ENCODE measurements at regions not wholly inside any gene's neighbourhood (a gene's known extent, or its start where the extent isn't known, plus 50 kb on each side); places are given as distances from the start of the nearest gene placed in this dataset.
"Not testable (repeated sequence)": the region's sequence is repeated elsewhere in the genome, so short reads cannot be mapped to it uniquely, and the experiment has no call there.

DNA sequence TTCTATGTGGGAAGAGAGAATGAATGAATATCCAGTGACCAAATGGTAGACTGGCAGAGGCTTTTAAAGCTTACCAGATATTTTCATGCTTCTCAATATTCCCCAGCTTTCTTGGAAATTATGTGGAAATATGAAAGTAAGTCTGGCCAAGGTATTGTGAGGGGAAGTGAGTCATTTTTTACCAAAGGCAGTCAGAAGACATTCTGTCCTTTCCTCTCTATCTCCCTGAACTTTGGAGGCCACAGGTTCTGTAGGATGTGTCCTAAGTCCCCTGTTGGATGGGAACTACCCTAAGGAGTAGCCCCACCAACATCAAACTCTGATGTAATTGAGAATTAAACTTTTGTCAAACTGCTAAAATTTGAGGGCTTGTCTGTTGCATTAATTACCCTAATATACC is 593.8 kb upstream of the NRSN1 start:
- H3K4me3 ChIP-seq (ENCODE audit: low read depth, low read length), result no peak overlapping the region
- peak; percentile 21 for DNase-seq (ENCODE audit: low read depth)

DNA sequence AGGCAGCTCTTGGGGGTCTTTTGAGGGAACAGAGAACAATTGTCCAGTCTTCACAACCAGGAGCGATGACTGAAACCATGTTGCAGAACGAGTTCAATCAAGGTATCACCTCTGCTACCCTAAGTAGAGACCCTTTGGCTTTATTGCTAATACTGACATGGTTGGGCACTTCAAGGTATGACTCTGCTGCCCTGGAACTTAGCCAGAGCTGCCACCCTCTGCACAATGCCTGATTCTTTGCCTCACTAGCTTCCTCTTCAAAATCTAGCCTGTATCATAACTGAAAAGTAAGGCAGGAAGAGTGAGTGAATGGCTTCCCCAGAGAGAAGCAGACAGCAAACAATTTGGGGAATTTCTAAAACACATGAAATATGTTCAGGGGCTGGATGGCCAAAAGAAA is 592.7 kb upstream of the NRSN1 start:
- DNase-seq (ENCODE audit: low read depth), result no peak
- H3K4me3 ChIP-seq (ENCODE audit: low read depth, low read length), result no peak overlapping the region

GRCh38 chr6:23533944-23534343 is 592.1 kb upstream of the NRSN1 start:
- H3K4me3 ChIP-seq (ENCODE audit: low read depth, low read length), result no peak overlapping the region
- DNase-seq (ENCODE audit: low read depth), result peak; percentile 32

DNA sequence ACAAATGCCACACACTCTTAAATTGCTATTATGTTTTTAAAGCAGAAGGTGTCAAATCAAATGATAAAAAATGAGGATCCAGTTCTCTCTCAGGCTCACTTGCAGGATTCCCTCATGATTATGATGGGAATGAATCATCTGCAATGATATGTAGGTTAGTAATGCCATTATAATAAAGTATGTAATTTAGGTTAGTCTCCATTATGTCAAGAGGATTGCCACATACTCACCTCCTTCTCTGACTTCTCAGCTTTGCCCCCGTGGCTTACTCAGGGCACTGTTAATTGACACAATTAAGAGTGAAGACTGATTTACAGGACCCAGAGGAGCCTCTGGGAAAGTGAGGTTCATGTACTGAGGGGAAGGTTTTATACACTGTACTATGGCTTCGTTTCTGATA is 591.7 kb upstream of the NRSN1 start:
- DNase-seq (ENCODE audit: low read depth), result peak; percentile 47
- H3K4me3 ChIP-seq (ENCODE audit: low read depth, low read length), result no peak overlapping the region

GRCh38 chr6:23535101-23535500 is 590.9 kb upstream of the NRSN1 start:
- DNase-seq (ENCODE audit: low read depth), result peak; percentile 4
- H3K4me3 ChIP-seq (ENCODE audit: low read depth, low read length), result no peak overlapping the region

GRCh38 chr6:23537828-23538227 is 588.2 kb upstream of the NRSN1 start:
- DNase-seq (ENCODE audit: low read depth), result no peak
- no peak overlapping the region for H3K4me3 ChIP-seq (ENCODE audit: low read depth, low read length)

GRCh38 chr6:23547851-23548250 is 578.2 kb upstream of the NRSN1 start:
- no peak for DNase-seq (ENCODE audit: low read depth)
- no peak overlapping the region for H3K4me3 ChIP-seq (ENCODE audit: low read depth, low read length)

DNA sequence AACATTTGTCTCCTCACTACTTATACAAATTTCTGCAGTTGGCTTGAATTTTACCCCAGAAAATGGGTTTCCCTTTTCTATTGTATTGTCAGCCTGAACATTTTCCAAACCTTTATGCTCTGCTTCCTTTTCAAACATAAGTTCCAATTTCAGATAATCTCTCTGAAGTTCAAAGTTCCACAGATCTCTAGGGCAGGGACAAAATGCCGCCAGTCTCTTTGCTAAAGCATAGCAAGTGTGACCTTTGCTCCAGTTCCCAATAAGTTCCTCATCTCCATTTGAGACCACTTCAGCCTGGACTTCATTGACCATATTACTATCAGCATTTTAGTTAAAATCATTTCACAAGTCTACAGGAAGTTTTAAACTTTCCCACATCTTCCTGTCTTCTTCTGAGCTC is 571.1 kb upstream of the NRSN1 start:
- not testable (repeated sequence) for H3K4me3 ChIP-seq (ENCODE audit: low read depth, low read length); DNase-seq (ENCODE audit: low read depth)

DNA sequence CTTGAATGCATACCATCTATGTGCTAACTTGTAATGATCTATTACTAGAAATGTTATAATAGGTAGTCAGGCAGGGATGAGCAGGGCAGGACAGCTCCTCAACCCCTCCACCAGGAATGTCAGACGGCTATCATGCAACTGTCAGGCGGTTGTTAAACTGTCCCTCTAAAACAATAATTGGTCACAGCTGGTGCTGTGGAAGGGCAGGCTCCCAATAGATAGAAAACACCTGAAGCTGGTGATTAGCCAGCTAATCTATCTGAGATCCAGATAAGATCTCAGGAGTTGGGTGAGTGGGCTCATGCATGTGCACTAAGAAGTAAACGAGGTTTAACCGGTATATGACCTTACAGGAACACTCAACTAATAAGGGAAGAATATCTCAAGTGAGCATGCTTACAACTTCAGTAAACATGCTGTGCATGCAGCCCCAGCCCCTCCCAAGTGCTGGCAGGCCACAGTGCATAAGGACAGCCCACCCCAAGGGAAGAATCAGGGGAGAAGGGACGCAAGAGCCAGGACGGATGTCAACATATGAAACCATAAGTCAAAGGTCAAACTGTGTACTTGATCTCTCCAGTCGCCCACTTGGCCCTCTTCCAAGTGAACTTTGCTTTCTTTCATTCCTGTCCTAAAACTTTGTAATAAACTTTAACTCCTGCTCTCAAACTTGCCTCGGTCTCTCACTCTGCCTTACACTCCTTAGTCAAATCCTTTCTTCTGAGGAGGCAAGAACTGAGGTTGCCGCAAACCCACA is 566.2 kb upstream of the NRSN1 start:
- DNase-seq (ENCODE audit: low read depth), result no peak
- no peak overlapping the region for H3K4me3 ChIP-seq (ENCODE audit: low read depth, low read length)

DNA sequence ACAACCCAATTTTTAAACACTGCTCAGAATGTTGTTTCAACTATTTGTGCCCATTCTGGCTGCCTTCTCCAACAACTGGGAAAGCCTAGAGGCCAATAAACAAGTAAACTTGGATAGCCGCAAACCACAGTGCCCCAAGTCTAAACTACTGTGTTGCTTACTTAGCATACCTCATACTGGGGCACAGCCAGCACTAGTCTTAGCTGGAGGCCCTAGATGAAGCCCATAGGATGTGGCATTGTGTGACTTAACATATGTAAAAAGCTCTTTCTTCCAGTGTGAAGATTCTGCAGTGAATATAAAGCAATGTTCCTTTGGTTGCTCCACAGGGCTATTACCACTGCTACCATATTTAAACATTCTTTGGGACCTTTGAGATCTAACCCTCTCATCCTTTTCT is 564.3 kb upstream of the NRSN1 start:
- no peak for DNase-seq (ENCODE audit: low read depth)
- H3K4me3 ChIP-seq (ENCODE audit: low read depth, low read length), result no peak overlapping the region

DNA sequence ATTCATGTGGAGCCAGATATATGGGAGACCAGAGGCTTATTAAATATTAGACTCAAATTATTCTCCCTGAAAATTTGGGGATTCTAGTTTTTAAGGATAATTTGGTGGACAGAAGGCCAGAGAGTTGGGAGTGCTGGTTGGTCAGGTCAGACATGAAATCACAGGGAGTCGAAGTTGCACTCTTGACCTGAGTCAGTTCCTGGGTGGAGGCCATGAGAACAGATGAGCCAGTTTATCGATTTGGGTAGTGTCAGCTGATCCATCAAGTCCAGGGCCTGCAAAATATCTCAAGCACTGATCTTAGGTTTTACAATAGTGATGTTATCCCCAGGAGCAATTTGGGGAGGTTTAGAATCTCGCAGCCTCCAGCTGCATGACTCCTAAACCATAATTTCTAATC is 563.5 kb upstream of the NRSN1 start:
- no peak overlapping the region for H3K4me3 ChIP-seq (ENCODE audit: low read depth, low read length)
- no peak for DNase-seq (ENCODE audit: low read depth)

DNA sequence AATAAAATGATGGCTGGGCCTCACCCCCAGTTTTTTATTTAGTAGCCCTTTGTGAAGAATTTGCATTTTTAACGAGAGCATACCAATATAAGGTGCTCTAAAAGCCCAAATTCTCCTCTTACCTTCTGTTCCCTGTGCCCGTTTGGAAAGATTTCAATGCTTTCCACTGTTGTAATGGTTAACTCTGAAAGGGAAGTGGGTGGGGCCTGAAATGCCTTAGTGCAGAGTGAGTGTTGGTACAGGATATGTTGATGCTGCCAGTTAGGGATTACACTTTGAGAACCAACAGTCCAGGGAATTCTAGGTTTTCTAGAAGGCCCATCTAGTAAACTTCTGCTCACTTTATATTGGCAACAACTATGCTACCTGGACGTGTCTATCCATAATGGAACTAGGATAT is 562.7 kb upstream of the NRSN1 start:
- no peak overlapping the region for H3K4me3 ChIP-seq (ENCODE audit: low read depth, low read length)
- no peak for DNase-seq (ENCODE audit: low read depth)

GRCh38 chr6:23566418-23566817 is 559.6 kb upstream of the NRSN1 start:
- DNase-seq (ENCODE audit: low read depth), result no peak
- H3K4me3 ChIP-seq (ENCODE audit: low read depth, low read length), result no peak overlapping the region

DNA sequence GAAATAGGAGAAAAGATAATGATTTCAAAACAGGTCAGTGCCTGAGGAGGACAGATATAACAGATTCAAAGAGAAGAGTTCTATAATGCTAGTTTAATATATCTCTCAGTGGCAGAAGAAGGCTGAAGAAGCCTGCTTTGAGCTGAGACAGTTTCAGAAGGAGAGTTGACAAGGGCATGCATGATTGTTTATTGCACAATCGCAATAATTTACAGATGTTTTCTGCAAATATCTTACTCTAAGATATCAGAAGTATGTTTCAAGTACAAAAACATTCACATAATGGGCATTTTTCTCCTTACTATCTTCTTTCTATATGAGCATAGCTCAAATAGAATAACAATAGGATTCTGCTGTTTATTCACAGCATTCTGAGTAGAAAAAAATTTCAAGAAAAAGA is 557.7 kb upstream of the NRSN1 start:
- no peak overlapping the region for H3K4me3 ChIP-seq (ENCODE audit: low read depth, low read length)
- no peak for DNase-seq (ENCODE audit: low read depth)

GRCh38 chr6:23584134-23584763 is 541.8 kb upstream of the NRSN1 start:
- H3K4me3 ChIP-seq (ENCODE audit: low read depth, low read length), result no peak overlapping the region
- DNase-seq (ENCODE audit: low read depth), result no peak

- H3K4me3 ChIP-seq (ENCODE audit: low read depth, low read length), result no peak overlapping the region
- no peak for DNase-seq (ENCODE audit: low read depth)
Observed at GRCh38 chr6:23587582-23587981, 538.4 kb upstream of the NRSN1 start.

- H3K4me3 ChIP-seq (ENCODE audit: low read depth, low read length), result no peak overlapping the region
- DNase-seq (ENCODE audit: low read depth), result no peak
Observed at GRCh38 chr6:23589811-23590210, 536.2 kb upstream of the NRSN1 start.

DNA sequence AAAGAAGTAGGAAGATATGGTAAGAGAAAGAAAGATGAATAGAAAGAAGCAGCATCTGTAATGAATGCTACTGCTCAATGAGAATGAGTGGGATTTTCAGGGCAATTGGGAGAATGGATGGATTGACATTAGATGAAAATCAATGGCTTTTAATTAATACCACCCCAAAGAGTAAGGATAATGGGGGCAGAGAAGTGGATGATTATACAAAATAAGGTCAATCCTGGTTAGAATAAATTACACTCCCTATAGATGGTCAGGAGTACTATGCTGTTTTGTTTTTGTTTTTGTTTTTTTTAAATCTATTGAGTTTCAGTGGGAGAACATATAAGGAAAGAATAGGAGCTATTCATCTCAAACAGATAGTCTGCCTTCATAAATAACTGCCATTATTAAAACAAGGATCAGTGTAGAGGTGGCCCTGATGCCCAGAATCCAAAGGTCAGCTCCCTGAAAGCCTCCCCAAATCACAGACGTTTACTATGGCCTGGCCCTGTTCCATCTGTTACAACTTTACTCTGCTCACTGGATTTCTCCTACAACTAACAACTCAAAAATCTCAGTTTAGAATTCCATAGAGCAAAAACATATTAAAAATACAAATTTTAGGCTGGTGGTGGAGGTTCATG is 535.4 kb upstream of the NRSN1 start:
- DNase-seq (ENCODE audit: low read depth), result no peak

GRCh38 chr6:23591761-23592160 is 534.3 kb upstream of the NRSN1 start:
- no peak overlapping the region for H3K4me3 ChIP-seq (ENCODE audit: low read depth, low read length)
- no peak for DNase-seq (ENCODE audit: low read depth)

More for the DNA sequence above, 535.4 kb upstream of the NRSN1 start:
- H3K4me3 ChIP-seq (ENCODE audit: low read depth, low read length), result no peak overlapping the region

DNA sequence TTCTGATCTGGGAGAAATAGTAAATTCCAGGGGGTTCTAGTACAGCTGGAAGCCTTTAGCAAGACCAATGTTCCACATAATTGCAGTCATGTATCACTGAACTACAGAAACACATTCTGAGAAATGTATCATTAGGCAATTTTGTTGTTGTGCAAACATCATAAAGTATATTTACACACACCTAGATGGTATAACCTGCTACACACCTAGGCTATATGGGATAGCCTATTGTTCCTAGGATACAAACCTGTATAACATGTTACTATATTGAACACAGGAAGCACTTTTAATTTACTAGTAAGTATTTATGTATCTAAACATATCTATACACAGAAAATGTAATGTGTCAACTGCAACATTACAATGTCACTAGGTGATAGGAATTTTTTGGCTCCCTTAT is 525.9 kb upstream of the NRSN1 start:
- DNase-seq (ENCODE audit: low read depth), result no peak
- H3K4me3 ChIP-seq (ENCODE audit: low read depth, low read length), result no peak overlapping the region

GRCh38 chr6:23601811-23602345 is 524.1 kb upstream of the NRSN1 start:
- DNase-seq (ENCODE audit: low read depth), result no peak
- no peak overlapping the region for H3K4me3 ChIP-seq (ENCODE audit: low read depth, low read length)
